ENCODE measurements at regions not wholly inside any gene's neighbourhood (a gene's known extent, or its start where the extent isn't known, plus 50 kb on each side); places are given as distances from the start of the nearest gene placed in this dataset.

GRCh38 chr12:93081810-93082165 lies 152.7 kb upstream of the EEA1 start:
- Histone ChIP-seq H2BK120ac (replicated peaks; ENCODE audit: low read depth, low read length) (peak overlapping the region; percentile 25), H2BK12ac (ENCODE audit: low read depth, low read length) (peak overlapping the region; percentile 99; the same call in 1 of the 2 replicates), H4K5ac (ENCODE audit: insufficient read length, low read depth, low read length) (no peak overlapping the region), H4K91ac (replicated peaks; ENCODE audit: insufficient read length, low read length) (peak overlapping the region; percentile 51), H3K56ac (replicated peaks; ENCODE audit: insufficient read length, low read depth, low read length) (no peak overlapping the region), H3K27me3 (replicated peaks in 1 of 4; ENCODE audit: control insufficient read depth in 3 of 4, extremely low read depth in 1 of 4, insufficient read depth in 3 of 4, low read length in 3 of 4) (no peaks in the 10 kb centered on the region; a peak in 1 of 7 replicates), H2BK5ac (ENCODE audit: low read depth, low read length) (peak overlapping the region; percentile 95; the same call in 1 of the 2 replicates), H3K79me2 (ENCODE audit: control insufficient read depth in 1 of 2, insufficient read depth in 2 of 2, low read length in 2 of 2) (no peaks in the 10 kb centered on the region), H3K23ac (ENCODE audit: insufficient read length) (no peak overlapping the region), H3K23me2 (ENCODE audit: low read depth, low read length) (no peaks in the 10 kb centered on the region; the same call in 1 of the 2 replicates), H4K20me1 (replicated peaks in 1 of 2; ENCODE audit: control insufficient read depth in 1 of 2, insufficient read depth in 2 of 2, low read length in 2 of 2) (no peaks in the 10 kb centered on the region), H3K4ac (replicated peaks; ENCODE audit: insufficient read length, low read depth, low read length) (no peak overlapping the region), H2BK15ac (ENCODE audit: low read length) (no peak overlapping the region), H3K4me2 (ENCODE audit: insufficient read depth in 1 of 2, low read depth in 2 of 2, low read length in 2 of 2) (peak overlapping the region in 1 of 2 experiments; percentile 88; a peak in 1 of 4 replicates), H3K36me3 (ENCODE audit: control insufficient read depth in 2 of 4, insufficient read depth in 4 of 4, low read length in 3 of 4) (no peaks in the 10 kb centered on the region), H2AFZ (ENCODE audit: low read length) (no peak overlapping the region), H3K4me1 (replicated peaks in 1 of 4; ENCODE audit: control insufficient read depth in 3 of 4, insufficient read depth in 4 of 4, low read length in 3 of 4) (peaks cover 3 to 16% (median 12%) of the 10 kb centered on the region in 4 experiments; a peak in 6 of 7 replicates), H2BK20ac (ENCODE audit: low read length) (peak overlapping the region; percentile 98; the same call in 1 of the 2 replicates), H4K8ac (ENCODE audit: extremely low read depth, insufficient read depth, low read length) (no peak overlapping the region), H3K27ac (ENCODE audit: low read depth, low read length) (no peak overlapping the region), H2AK5ac (ENCODE audit: low read depth, low read length) (0 out of 2 replicates have a peak overlapping the region, but pooled peaks have one; percentile 72), H3K18ac (ENCODE audit: extremely low read depth, low read length) (no peak overlapping the region), H3K79me1 (ENCODE audit: low read depth, low read length) (no peaks in the 10 kb centered on the region), H3K9ac (replicated peaks in 1 of 4; ENCODE audit: extremely low read depth in 1 of 4, low read depth in 3 of 4, low read length in 3 of 4) (no peak overlapping the region), H3K9me3 (ENCODE audit: insufficient read depth in 2 of 2, low read depth in 1 of 2, low read length in 1 of 2) (0 out of 4 replicates have a peak, but pooled peaks cover 0 to 4% of the 10 kb centered on the region in 2 experiments), H3K4me3 (ENCODE audit: extremely low read depth in 1 of 4, insufficient read depth in 2 of 4, low read depth in 3 of 4, low read length in 4 of 4) (no peak overlapping the region), H3K14ac (ENCODE audit: insufficient read length) (no peak overlapping the region)
- POLR2A ChIA-PET (ENCODE audit: partially characterized antibody) = interaction anchor here (0.9 to 1.6 kb wide), 2 partner anchors 9 to 27 kb away, joined by 3 read pairs; no protein-coding TSS in a partner anchor
- WGBS, 2 experiments (ENCODE audit: extremely low coverage in 1 of 2, insufficient coverage in 1 of 2, insufficient read length in 1 of 2, insufficient replicate concordance in 2 of 2, low coverage in 1 of 2, low lambda C conversion rate in 2 of 2, missing lambda C conversion rate in 1 of 2) = 93% methylated on average over 4 of the region's 4 CpGs; no CpG with 5 or more reads in 1 of the 2 experiments
- FAIRE-seq (no peak), DNase-seq (ENCODE audit: low read depth in 1 of 2, low spot score in 2 of 2) (no peak)
- CTCF ChIA-PET (ENCODE audit: partially characterized antibody) = interaction anchor here (0.6 kb wide), 1 partner anchor 15 kb away, joined by 3 read pairs; no protein-coding TSS in a partner anchor
- TF ChIP-seq EZH2 (IDR thresholded peaks at IDR 0.05; ENCODE audit: low read depth, low read length, severe bottlenecking) (no peak), ZNF274 (IDR thresholded peaks at IDR 0.05; ENCODE audit: borderline replicate concordance, extremely low read depth, low read length) (no peak), NANOG (IDR thresholded peaks at IDR 0.05; ENCODE audit: insufficient read depth, low read depth, low read length, poor library complexity, severe bottlenecking) (no peak), ASH2L (IDR thresholded peaks at IDR 0.05; ENCODE audit: low read length) (no peak), SRF (IDR thresholded peaks at IDR 0.05; ENCODE audit: low read depth, low read length) (no peak), RFX5 (IDR thresholded peaks at IDR 0.05; ENCODE audit: borderline replicate concordance, low read depth, low read length) (no peak), SIN3A (conservative IDR thresholded peaks at IDR 0.05 in 1 of 2, IDR thresholded peaks at IDR 0.05 in 1 of 2; ENCODE audit: low read depth in 1 of 2, low read length in 2 of 2) (no peak), KDM4A (IDR thresholded peaks at IDR 0.05; ENCODE audit: low read depth, low read length, severe bottlenecking) (no peak), SP2 (IDR thresholded peaks at IDR 0.05; ENCODE audit: low read length) (no peak), CEBPB (IDR thresholded peaks at IDR 0.05; ENCODE audit: low read depth, low read length) (no peak), SUZ12 (IDR thresholded peaks at IDR 0.05; ENCODE audit: low read length) (no peak), KDM5A (IDR thresholded peaks at IDR 0.05; ENCODE audit: low read length) (no peak), TBP (IDR thresholded peaks at IDR 0.05; ENCODE audit: low read depth, low read length) (no peak), YY1 (IDR thresholded peaks at IDR 0.05; ENCODE audit: low read depth, low read length) (no peak)

All from H1 (cell line).